Fibroblast of pulmonary artery (primary cell): ENCODE measurements at regions not wholly inside any gene's neighbourhood (a gene's known extent, or its start where the extent isn't known, plus 50 kb on each side); places are given as distances from the start of the nearest gene placed in this dataset.
A peak's percentile ranks its signal among the peaks of the same experiment; 100 is the strongest.

Experiments used
- DNase-seq: peaks from one replicate; pipeline ENCODE4 v3.0.0-alpha.2; 2010; ENCODE audit warnings: low read depth
- H3K4me3 ChIP-seq: replicated peaks from 2 replicates; pipeline ENCODE4 v1.5.1; 2011; ENCODE audit warnings: low read depth, mild to moderate bottlenecking, control low read depth, low read length, moderate library complexity
- CTCF ChIP-seq: IDR thresholded peaks from 2 replicates; pipeline ENCODE4 v1.5.1; 2011; ENCODE audit warnings: mild to moderate bottlenecking, control low read depth, low read length, inconsistent platforms; ENCODE audit errors: missing control alignments

- DNase-seq: no peak
- H3K4me3 ChIP-seq: no peak overlapping the region
- no peak for TF ChIP-seq CTCF
Measured at GRCh38 chr13:75061909-75062308, 420.1 kb downstream of the TBC1D4 start.

DNA sequence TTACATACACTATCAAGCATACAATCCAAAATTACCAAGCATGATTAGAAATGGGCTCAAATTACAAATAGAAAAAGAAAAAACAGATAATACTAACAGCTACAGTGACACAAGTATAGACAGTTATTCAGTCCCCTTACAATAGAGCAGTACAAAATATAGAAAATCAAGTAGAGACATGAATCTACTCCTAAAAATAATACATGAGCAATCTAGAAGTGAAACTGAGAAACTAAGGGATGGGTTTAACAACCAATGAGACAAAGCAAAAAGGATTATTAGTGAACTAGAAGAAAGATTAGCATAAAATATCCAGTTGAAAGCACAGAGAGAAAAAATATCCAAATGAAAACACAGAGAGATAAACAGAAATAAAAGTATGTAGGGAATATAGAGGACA, 426.7 kb downstream of the TBC1D4 start:
- no peak overlapping the region for H3K4me3 ChIP-seq
- no peak for TF ChIP-seq CTCF

GRCh38 chr13:75052616-75053015, 429.4 kb downstream of the TBC1D4 start:
- TF ChIP-seq CTCF: no peak
- H3K4me3 ChIP-seq: no peak overlapping the region
- no peak for DNase-seq

More for the DNA sequence above, 426.7 kb downstream of the TBC1D4 start:
- DNase-seq: no peak

- TF ChIP-seq CTCF: no peak
- DNase-seq: peak; percentile 13
- H3K4me3 ChIP-seq: no peak overlapping the region
Measured at GRCh38 chr13:75050419-75051046, 431.4 kb downstream of the TBC1D4 start.

GRCh38 chr13:75049735-75050335, 432.1 kb downstream of the TBC1D4 start:
- peak; percentile 25 for DNase-seq
- H3K4me3 ChIP-seq: no peak overlapping the region
- TF ChIP-seq CTCF: no peak

GRCh38 chr13:75042807-75043206, 439.2 kb downstream of the TBC1D4 start:
- no peak for TF ChIP-seq CTCF

More at GRCh38 chr13:75042807-75043206, 439.2 kb downstream of the TBC1D4 start:
- no peak for DNase-seq
- no peak overlapping the region for H3K4me3 ChIP-seq
